Stimulated activated CD8-positive, alpha-beta memory T cell treated with anti-CD3 and anti-CD28 coated beads, Interleukin-7, amount 100 ng/mL, for 24 hours (primary cell): ENCODE measurements at regions not wholly inside any gene's neighbourhood (a gene's known extent, or its start where the extent isn't known, plus 50 kb on each side); places are given as distances from the start of the nearest gene placed in this dataset.

Source experiments
- DNase-seq: peaks from one replicate; pipeline ENCODE4 v3.0.0-alpha.2; 2020; ENCODE audit warnings: low read depth

DNA sequence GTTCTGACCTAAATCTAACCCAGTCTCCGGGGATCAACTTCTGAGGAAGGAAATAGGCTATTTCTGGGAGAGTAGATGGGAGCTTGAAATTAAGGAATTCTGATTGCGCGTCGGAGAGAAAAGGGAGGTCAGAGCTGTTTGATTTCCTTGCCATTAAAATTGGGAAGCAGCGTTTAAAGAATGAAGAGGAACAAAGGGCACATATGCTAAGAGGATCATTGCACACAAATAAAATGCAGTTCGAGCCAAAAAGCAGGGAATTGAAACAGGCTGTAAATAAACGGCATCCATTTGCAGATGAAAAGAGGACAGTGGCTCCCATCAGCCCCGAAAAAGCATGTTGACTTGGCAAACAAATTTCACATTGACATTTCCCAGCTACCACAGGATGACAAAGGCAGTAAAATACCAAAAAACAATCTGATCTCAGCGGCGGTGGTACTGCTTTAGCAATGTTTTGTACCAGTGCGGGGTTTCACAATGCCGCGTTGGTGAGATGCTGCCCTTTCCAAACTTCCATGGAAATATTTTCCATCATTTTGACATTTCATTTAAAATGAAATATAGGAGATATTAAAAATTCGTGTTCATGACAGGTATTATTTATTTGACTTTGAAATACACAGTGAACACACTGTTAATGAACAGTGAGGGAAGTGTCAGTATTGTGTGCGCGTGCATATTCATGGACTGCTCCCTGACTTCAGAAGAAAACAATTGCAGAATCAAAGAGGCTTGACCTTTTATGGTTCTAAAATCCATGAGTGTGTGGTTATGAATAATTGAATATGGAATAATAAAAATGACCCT is 108.8 kb downstream of the SQOR start:
- DNase-seq: no peak

DNA sequence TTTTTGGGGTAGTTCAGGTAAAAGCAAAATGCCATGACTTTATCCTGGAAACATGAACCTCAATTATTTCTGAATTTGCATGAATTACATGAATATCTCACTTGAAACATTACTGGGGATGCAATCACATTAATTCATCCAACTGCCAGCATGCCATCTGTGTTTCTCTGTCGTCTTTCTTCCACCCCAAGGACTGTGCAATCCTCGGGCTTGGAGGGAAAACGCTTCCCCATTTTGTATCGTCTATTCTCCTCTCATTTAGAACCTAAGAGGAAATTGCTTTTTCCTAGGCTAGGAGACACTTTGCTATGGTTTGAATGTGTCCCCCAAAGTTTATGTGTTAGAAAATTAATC is 109.4 kb downstream of the SQOR start:
- DNase-seq: no peak

DNA sequence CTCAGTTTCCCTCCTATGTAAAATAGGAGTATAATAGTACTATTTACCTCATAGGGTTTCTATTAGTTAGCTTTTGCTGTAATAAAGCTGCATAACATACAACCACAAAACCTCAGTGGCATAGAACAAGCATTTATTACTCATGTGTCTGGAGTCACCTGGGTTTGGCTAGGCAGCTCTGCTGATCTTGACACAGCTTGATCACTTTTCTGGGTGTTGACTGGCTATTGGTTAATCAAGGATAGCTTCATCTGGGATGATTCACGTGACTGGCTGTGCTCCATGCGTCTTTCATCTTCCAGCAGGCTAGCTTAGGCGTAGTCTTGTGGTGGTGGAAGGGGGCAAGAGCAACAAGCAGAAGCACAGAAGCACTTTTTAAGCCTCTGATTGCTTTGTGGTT is 112.6 kb downstream of the SQOR start:
- DNase-seq: no peak

DNA sequence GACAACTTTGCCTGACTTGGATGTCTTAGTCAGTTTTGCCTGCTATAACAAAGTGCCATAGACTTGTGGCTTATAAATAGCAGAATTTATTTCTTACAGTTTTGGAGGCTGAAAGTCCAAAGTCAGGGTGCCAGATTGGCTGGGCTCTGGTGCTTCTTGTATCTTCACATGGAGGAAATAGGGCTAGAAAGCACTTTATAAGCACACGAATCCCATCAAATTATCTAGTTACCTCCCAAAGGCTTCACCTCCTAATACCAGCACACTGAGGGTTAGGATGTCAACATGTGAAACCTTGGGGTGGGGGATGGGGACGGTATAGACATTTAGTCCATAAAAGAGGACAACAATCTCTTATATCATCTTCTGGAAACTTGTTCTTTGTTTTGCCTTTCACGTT is 116.8 kb downstream of the SQOR start:
- no peak for DNase-seq

DNA sequence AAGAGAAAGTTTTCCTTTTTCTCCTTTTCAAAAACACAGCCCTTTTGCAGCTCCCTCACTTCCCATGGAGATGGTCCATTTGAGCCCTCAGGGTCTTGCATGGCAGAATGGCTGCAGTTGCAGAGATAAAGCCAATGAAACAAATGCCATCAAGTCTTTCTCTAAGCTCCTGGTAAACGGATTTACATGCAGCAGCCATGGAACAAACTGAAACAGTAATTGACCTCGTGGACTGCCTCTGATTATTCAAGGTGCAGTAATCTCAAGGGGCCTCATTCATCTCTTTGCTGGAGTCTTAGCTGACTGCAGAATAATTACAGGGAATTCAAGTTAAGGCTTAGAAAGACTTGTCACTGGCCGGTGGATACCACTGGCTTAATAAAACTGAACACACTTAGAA is 125.1 kb downstream of the SQOR start:
- DNase-seq: no peak

DNA sequence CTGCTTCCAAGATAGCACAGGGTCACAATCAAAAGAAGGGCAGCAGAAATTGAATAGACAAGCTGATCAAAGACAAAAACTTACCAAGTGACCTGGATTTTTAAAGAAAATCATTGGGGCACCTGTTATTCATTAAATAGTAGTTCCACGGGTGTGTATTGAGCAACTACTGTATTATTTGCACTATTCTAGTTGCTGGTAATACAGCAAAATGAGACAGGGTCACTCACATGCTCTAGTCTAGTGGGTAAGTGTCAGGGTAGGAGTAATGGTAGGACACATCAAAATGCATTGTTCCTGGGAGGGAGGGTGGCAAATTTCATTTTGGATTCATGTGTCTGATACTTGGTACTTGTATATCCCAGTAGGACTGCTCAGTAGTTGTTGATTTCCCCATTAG is 127.9 kb downstream of the SQOR start:
- DNase-seq: no peak

DNA sequence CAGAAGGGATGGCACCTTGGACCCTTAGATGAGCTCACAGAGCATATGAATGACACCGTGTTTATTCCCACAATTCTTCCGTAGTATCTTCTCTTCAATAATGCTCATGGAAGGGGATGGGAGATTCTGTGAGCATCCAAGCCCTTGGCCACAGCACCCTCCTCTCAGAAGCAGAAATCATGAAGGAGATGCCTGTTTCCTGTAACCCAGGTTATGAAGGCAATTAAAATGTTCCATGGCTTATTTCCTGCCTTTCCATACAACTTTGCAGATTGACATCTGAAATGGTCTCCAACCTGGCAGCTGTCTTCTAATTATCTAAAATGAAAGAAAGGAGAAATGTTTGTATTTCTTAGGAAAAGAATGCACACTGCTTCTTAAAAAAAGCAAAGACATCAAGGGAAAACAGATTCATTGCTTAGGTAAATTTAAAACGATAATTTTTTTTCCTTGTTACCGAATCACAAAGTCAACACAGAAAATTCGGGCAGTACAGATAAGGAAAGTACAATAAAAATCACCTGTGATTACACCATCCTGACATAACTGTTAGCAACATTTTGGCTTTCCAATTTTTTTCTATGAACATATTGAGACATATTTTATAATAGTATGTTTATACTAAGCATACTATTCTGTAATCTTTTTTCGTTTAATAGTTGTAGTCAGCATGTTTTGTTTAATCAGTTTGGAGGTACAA is 128.5 kb downstream of the SQOR start:
- DNase-seq: no peak

DNA sequence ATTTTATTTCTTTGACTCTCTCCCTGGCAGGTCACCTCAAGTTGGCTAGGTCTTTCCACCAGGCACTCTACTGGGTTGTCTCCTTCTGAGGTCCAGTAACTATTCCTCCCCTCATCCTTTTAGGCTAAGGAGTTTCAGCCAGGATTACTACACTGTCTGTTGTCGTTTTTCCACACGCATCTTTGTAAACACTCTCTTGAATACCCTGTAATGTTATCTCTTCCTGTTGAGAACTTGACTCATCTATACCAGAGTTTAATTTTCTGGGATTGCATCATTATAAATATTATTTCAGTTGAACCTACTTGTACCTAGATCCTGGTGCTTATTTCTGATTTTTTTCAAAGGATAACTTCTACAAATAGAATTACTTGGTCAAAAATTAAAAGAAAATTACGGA is 138.3 kb downstream of the SQOR start:
- no peak for DNase-seq

DNA sequence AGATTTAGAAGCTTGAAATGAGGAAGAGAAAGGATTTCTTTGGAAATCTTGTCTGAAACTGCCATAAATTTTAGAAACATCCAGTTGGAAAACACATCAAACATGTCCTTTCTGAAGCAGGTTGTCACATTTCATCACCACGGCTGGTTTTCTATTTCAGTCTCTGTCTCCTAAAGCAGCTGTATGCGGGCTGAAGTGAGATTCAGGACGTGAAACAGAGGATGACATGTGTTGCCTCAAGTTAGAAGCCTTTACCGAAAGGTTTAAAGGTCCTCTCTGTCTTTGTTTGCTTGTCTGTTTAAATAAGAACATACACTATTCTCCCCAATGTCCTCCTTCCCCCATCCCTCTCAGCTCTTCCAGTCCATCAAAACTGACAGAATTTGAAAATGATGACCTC is 141.9 kb downstream of the SQOR start:
- no peak for DNase-seq

DNA sequence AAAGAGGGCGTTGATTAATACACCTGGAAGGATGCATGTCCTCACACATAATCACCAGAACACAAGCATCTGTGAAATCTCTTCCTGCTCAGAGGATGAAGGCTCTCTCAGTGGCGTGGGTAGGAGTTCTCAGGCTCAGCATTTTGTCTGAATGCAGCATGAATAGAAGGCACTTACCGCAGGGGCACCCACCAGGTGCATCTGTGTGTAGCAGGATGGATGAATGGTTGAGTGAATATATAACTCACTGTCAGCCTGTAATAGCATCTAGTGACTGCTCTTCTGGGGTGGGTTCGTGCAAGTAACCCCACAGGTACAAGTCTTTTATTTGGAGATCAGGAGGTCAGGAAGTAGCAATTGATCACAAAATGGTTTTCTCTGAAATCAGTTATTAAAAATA is 143.0 kb downstream of the SQOR start:
- DNase-seq: no peak

DNA sequence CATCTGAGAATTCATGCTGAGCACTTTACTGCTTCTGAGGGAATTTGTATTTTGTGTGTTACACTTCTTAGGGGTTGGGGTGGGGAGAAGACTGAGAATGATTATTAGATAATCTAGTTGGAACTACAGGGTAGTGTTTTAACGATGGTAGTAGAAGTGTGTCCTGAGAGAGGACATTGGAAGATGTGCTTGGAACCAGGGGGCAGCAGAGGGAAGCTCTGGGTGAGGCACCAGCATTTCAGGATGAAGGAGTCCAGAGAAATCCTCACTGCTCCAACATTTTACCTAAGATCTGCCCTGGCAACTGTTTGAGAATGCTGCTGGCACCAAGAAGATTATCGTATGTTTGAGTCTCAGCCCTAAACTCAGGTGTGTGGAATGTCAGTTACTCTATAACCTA is 145.5 kb downstream of the SQOR start:
- DNase-seq: no peak

DNA sequence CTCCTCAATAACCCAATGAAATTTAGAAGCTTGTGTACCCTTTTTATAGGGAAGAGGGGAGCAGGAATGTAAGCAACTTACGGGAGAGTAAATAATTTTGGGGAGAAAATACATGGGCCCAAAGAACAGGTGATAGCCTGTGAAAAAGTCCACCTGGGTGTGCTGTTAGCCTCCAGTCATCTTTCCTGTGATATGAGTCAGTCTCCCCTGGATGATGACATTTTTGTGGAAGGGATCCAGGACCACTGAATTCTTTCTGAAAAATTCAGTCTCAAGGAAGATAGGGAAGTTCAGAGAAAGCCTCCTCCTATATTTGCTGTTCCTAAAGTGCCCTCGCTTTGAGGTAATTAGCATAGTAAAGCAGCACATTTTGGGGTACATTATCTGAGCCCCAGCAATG is 149.8 kb downstream of the SQOR start:
- DNase-seq: no peak

DNA sequence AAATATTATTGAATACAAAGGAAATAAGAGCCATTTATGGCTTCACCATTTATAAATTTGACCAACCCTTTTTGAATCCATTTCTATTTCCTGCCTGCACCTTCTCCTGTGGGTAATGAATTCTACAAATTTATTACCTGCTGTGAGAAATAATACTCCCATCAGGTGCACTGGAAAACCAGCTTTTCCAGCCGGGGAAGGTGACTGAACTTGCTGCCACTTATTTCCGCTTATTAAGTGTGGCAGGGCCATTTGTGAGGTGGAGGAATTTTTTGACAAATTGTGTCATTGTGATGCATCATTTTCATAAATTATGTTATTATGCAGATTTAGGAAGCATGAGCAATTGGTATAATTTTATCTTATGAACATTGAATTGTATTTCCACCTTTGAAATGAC is 151.1 kb downstream of the SQOR start:
- DNase-seq: no peak

DNA sequence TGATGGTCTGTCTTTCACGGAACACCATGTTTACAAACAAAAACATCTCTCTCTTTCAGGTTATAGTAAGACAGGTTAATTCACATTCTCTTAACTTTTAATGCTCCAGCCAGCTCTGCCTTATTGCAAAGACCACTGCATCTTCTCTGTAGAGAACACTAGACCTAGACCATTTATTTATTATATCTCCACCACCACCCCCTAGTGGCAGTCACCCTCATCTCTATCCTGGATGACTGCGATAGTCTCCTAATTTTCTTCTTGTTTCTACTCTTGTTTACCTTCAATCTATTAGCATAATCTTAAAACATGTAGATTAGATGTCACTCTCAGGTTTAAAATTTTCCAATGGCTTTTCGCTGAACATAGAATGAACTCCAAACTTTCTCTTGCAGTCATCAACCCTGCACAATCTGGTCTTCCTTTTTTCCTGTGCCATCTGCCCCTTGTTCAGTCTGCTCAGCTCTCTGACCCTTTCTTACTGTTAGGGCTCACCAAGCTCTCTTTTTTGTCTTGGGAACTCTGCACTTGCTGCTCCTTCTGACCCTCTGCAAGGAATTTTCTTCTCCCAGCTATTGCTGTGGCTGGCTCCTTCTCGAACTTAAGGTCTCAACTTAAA is 155.6 kb downstream of the SQOR start:
- no peak for DNase-seq

DNA sequence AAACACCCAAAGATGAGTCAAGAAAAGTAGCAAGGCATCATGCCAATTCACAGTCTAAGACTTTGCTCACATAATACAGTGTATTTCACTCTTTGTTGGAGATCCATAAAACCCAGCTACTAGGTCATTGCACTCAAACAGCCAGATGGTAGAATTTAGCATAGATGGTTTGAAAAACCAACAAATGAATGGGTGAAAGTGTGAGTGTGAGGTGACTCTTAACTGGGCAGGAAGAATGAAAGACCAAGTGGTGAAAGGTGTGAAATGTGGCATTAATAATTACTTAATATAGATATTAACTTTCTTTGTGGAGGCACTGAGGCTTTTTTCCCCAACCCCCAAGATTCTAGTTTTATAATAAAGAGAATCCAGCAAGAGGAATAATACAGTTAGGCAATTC is 159.5 kb downstream of the SQOR start:
- DNase-seq: no peak

DNA sequence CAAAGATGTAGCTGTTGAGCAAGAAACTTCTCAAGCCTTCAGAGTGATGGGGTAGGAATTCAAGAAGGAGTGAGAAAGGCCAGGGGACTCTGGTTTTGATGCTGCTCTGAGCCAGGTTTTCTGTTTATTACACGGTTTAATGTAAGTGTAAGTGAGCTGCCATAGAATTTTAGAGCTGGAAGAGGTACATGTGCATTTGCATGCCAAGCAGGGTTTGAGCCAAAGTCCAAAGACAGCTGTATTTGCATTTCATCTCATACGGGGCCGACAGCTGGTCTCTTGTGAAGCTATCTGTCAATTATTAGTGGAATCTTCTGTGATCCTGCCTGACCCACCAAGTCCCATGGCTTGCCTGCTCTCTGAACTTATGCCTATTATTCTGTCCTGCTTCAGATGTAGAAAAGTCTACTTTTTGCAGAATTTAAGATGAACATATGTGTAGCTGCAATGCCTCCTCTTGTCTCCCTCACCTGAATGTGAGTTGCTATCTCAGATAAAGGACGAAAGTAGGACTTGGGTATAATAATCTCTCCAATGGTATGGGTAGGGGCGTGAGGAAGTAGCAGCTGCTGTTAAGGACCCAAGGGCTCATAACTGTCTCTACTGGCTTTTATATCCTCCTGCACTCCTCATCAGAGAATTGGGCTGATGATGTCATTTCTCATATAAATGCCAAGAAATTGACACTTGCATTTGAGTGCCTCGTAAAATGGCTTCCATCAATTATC is 160.0 kb downstream of the SQOR start:
- no peak for DNase-seq

DNA sequence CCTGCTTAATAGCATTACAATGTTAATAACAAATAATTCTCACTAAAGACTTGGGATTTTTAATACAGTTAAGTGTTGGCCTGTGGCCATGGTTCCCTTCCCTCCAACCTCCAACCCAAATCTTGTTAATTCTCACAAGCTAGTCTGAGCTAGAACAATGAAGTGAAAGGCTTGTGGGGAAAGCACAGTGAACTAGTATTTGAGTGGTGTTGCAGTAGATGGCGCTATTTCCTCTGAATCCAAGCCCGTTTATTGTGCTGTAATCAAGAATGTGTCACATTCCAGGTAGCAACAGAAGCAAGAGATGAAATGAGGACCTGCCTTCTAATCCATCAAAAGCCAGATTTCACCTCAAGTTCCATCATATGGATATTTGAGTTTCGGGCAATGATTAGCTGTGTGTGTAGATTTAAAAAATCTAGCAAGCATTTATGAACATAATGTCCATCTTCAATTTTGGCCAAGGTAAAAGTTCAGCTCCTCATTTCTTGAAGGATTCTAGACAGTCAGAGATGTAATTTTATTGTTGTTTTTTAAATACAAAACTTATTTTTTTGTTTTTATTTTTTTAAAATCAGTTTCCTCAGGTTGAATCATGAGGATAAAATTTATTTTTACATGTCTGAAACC is 160.7 kb downstream of the SQOR start:
- no peak for DNase-seq

DNA sequence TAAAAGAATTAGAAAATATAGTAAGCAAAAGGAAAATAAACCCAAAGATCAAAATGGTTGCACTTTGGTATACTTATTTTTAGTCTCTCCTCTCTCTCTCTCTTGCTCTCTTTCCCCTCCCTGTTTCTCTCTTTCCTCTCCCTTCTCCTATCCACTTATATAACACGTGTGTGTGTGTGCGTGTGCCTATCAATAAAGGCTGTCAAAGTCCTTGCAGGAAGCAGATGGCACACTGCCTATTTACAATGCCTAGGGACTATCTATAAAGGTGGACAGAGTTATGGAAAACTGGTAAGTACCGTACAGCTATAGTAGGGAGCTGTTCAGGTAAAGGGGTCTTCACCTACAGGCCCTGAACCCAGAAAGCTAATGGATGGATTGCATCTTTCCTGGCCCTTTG is 161.6 kb downstream of the SQOR start:
- DNase-seq: no peak

DNA sequence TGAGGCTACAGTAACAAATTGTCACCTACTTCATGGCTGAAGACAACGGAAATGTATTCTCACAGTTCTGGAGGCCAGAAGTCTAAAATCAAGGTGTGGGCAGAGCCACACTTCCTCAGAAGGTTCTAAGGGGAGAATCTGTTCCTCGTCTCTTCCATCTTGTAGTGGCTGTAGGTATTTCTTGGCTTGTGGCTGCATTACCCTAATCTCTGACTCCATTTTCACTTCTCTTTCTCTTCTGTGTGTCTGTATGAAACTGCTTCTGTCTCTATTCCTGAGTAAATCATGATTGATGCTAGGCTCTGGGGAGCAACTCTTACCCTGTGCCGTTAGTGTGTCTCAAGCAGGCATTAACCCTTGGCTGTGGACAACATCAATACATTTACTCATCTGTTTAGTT is 164.7 kb downstream of the SQOR start:
- no peak for DNase-seq

DNA sequence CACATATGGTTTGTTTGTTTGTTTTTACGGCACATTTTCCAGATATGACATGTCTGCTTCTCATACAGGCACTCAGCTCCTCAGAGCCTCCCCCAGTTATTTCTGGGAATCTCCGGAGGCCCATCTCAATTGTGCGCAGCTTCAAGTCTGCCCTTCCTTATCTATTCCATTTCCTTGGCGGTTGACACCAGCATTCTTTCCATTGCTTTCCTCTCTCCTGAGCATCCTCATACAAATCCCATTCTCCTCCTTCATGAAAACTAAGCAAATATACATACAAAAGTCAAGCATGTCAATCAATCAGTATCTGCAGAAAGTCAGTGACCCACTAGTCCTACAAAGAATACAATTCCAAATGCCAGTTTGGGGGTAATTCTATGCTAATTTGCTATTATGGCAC is 166.7 kb downstream of the SQOR start:
- no peak for DNase-seq

DNA sequence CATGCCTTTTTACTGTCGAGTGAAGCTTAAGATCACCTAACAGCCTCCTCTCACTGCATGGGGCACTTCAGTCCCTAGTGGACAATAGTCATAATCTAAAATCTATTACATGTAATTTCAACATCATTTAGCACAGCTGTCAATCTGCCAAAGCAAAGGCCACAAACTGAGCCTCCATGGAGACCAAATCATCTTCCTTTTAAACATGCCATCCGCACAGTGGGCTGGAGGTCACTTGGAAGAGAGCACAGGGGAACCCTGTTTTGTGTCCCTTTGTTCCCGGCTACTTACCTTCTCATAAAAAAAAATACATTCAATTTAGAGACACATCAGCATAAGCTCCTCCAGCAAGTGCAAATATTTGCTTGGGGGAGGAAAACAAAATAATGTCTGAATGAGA is 167.3 kb downstream of the SQOR start:
- DNase-seq: no peak

DNA sequence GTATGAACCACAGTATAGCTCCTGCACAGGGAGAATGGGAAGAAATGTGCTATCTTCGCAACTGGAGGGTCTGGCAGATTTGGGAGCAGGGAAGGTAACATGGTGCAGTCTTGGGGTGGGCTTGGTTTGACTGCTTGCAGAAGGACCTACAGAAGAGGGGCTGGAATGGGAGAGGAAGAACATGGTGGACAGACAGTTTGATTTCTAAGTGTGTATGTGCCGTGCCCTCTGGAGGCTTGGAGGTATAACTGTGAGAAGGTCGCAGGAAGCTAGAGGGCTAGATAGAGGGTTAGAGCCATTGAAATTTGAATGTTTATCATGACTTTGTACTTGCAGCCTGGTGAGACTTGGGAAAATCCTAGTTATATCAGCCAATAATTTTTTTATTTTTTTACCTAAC is 169.2 kb downstream of the SQOR start:
- no peak for DNase-seq
